ENCODE measurements at regions not wholly inside any gene's neighbourhood (a gene's known extent, or its start where the extent isn't known, plus 50 kb on each side); places are given as distances from the start of the nearest gene placed in this dataset.

- Histone ChIP-seq H3K36me3 (ENCODE audit: control insufficient read depth, insufficient read depth, low read length) (no peaks in the 10 kb centered on the region), H3K27ac (ENCODE audit: low read length) (no peak overlapping the region), H3K4me1 (ENCODE audit: control insufficient read depth, insufficient read depth, low read length) (no peaks in the 10 kb centered on the region), H3K4me3 (ENCODE audit: low read depth in 2 of 2, low read length in 2 of 2) (no peak overlapping the region), H3K9me3 (ENCODE audit: control insufficient read depth, insufficient read depth, low read depth, low read length) (no peaks in the 10 kb centered on the region), H3K27me3 (ENCODE audit: control insufficient read depth, insufficient read depth, low read length) (no peaks in the 10 kb centered on the region; the same call in 1 of the 2 replicates)
- TF ChIP-seq CTCF (IDR thresholded peaks at IDR 0.05), result no peak
- TF ChIP-seq TCF7L2 (IDR thresholded peaks at IDR 0.05; ENCODE audit: low read depth, low read length), result no peak
- TF ChIP-seq POLR2AphosphoS5 (IDR thresholded peaks at IDR 0.05; ENCODE audit: low read depth, low read length), result no peak
- TF ChIP-seq SIN3A (IDR thresholded peaks at IDR 0.05; ENCODE audit: borderline replicate concordance, insufficient read depth, low read depth, low read length), result no peak
- no peak for TF ChIP-seq REST (IDR thresholded peaks at IDR 0.05; ENCODE audit: insufficient read depth in 1 of 2, low read depth in 2 of 2, low read length in 1 of 2)
- CTCF ChIA-PET, result no interaction called here
- POLR2A ChIA-PET, result no interaction called here
- ATAC-seq (no peak), DNase-seq (ENCODE audit: low read depth, low spot score) (no peak)
- no TSS peak for BruUV-seq (replicated peaks)
- in situ Hi-C loops (cut with HindIII; ENCODE audit: low pct_unique_long_range_greater_than_20kb, low sequenced_read_pairs), result no loop called here
- intact Hi-C loops (cut with micrococcal nuclease; ENCODE audit: unreplicated experiment), result no loop called here
Observed at GRCh38 chr18:8499810-8500675, 109.2 kb upstream of the RAB12 start.

- BruUV-seq (replicated peaks), result no TSS peak
- H3K4me1 ChIP-seq (ENCODE audit: control insufficient read depth, insufficient read depth, low read length), result no peaks in the 10 kb centered on the region
- DNase-seq (ENCODE audit: low read depth, low spot score), result no peak
- H3K4me3 ChIP-seq (ENCODE audit: low read depth in 2 of 2, low read length in 2 of 2), result no peak overlapping the region
- H3K9me3 ChIP-seq (ENCODE audit: control insufficient read depth, insufficient read depth, low read depth, low read length), result no peaks in the 10 kb centered on the region
- ChIA-PET POLR2A (no interaction called here), CTCF (no interaction called here)
- intact Hi-C loops (cut with micrococcal nuclease; ENCODE audit: unreplicated experiment), result no loop called here
- H3K36me3 ChIP-seq (ENCODE audit: control insufficient read depth, insufficient read depth, low read length), result no peaks in the 10 kb centered on the region
- ATAC-seq, result no peak
- H3K27me3 ChIP-seq (ENCODE audit: control insufficient read depth, insufficient read depth, low read length), result no peaks in the 10 kb centered on the region; the same call in 1 of the 2 replicates
- in situ Hi-C loops (cut with HindIII; ENCODE audit: low pct_unique_long_range_greater_than_20kb, low sequenced_read_pairs), result no loop called here
- no peak for TF ChIP-seq CTCF (IDR thresholded peaks at IDR 0.05)
- no peak for TF ChIP-seq TCF7L2 (IDR thresholded peaks at IDR 0.05; ENCODE audit: low read depth, low read length)
- TF ChIP-seq REST (IDR thresholded peaks at IDR 0.05; ENCODE audit: insufficient read depth in 1 of 2, low read depth in 2 of 2, low read length in 1 of 2), result no peak
- TF ChIP-seq POLR2AphosphoS5 (IDR thresholded peaks at IDR 0.05; ENCODE audit: low read depth, low read length), result no peak
- no peak for TF ChIP-seq SIN3A (IDR thresholded peaks at IDR 0.05; ENCODE audit: borderline replicate concordance, insufficient read depth, low read depth, low read length)
- H3K27ac ChIP-seq (ENCODE audit: low read length), result no peak overlapping the region
Observed at GRCh38 chr18:8501044-8501443, 108.2 kb upstream of the RAB12 start.
